HCT116 (cell line): ENCODE measurements at regions not wholly inside any gene's neighbourhood (a gene's known extent, or its start where the extent isn't known, plus 50 kb on each side); places are given as distances from the start of the nearest gene placed in this dataset.

ENCODE experiments used
- ATAC-seq: fragments of 200-7000 bp; cut with Tn5 transposase; 2 replicates; pipeline ENCODE4 v1.9.1; 2020; ENCODE audit warnings: mild to moderate bottlenecking, moderate library complexity
- BruUV-seq: library from RNA; stranded (reverse); fragments of 400-500 nt; replicated peaks from 2 replicates; lab custom pipeline; 2021; lab: Mats Ljungman, UMichigan
- CTCF ChIA-PET: fragments of 300-600 bp; sonication (Branson Sonifier 250); formaldehyde crosslinking; loops from one replicate; lab custom pipeline; 2021; ENCODE audit warnings: antibody characterized with exemption; lab: Charles Lee
- POLR2A ChIA-PET: fragments of 300-600, 350-600 bp; sonication (Branson Sonifier 250); formaldehyde crosslinking; loops from one replicate; lab custom pipeline; 2021; ENCODE audit warnings: antibody characterized with exemption; lab: Charles Lee
- RAD21 ChIA-PET, 2 experiments: fragments of 300-600 bp; sonication (Branson Sonifier 250); formaldehyde crosslinking; loops; one replicate each; lab custom pipeline; 2023; ENCODE audit warnings: low total read pairs in 2 of 2; ENCODE audit not compliant: uncharacterized antibody in 2 of 2, unreplicated experiment in 2 of 2, low non-redundant PET in 1 of 2; lab: Charles Lee
- DNase-seq: peaks from one replicate; pipeline ENCODE4 v3.0.0-alpha.2; 2010; ENCODE audit warnings: low read depth, low spot score
- H2AFZ ChIP-seq: fragments of 200-600 bp; shearing (Covaris generic), sonication (generic); 2 replicates; pipeline ENCODE4 v1.6.1; 2017; ENCODE audit warnings: low read depth, mixed run types, mixed read lengths, antibody characterized with exemption, low read length; ENCODE audit not compliant: poor library complexity, severe bottlenecking
- H3K27ac ChIP-seq: 2 replicates; pipeline ENCODE4 v1.5.1; 2012; ENCODE audit warnings: low read depth, low read length
- H3K27me3 ChIP-seq: fragments of 200-600 bp; sonication (generic); 2 replicates; pipeline ENCODE4 v1.6.1; 2016; ENCODE audit warnings: mixed run types, low read length, mixed read lengths; ENCODE audit not compliant: insufficient read depth
- H3K36me3 ChIP-seq, 2 experiments: fragments of 200-500 bp in 1 of 2; fragments of 200-600 bp in 1 of 2; sonication (Bioruptor generic) in 1 of 2; sonication (generic) in 1 of 2; 2 replicates each; pipeline versions ENCODE4 v1.5.1 to v1.6.1; 2014 to 2016; ENCODE audit warnings: low read length in 2 of 2, inconsistent platforms in 1 of 2, mixed read lengths in 1 of 2, mixed run types in 1 of 2; ENCODE audit not compliant: insufficient read depth in 2 of 2, control insufficient read depth in 1 of 2
- H3K4me1 ChIP-seq, 2 experiments: fragments of 200-600 bp in 1 of 2; sonication (generic) in 1 of 2; 2 replicates each; pipeline versions ENCODE4 v1.5.1 to v1.6.1; 2012 to 2017; ENCODE audit warnings: low read length in 2 of 2, inconsistent platforms in 1 of 2, mild to moderate bottlenecking in 1 of 2, mixed read lengths in 1 of 2, mixed run types in 1 of 2, moderate library complexity in 1 of 2; ENCODE audit not compliant: insufficient read depth in 2 of 2, control insufficient read depth in 1 of 2
- H3K4me2 ChIP-seq: fragments of 200-600 bp; sonication (generic); 2 replicates; pipeline ENCODE4 v1.6.1; 2017; ENCODE audit warnings: mixed run types, low read length, mixed read lengths
- H3K4me3 ChIP-seq, 2 experiments: fragments of 200-600 bp in 1 of 2; sonication (generic) in 1 of 2; replicated peaks in 1 of 2; 2 replicates each; pipeline ENCODE4 v1.5.1; 2011 to 2016; ENCODE audit warnings: low read length in 2 of 2, control low read depth in 1 of 2, low read depth in 1 of 2, mild to moderate bottlenecking in 1 of 2, mixed read lengths in 1 of 2, mixed run types in 1 of 2
- H3K79me2 ChIP-seq: fragments of 200-600 bp; sonication (generic); 2 replicates; pipeline ENCODE4 v1.6.1; 2017; ENCODE audit warnings: mild to moderate bottlenecking, mixed run types, low read length, moderate library complexity, mixed read lengths; ENCODE audit not compliant: insufficient read depth
- H3K9ac ChIP-seq: fragments of 200-600 bp; sonication (generic); 2 replicates; pipeline ENCODE4 v1.6.1; 2016; ENCODE audit warnings: low read length, mixed read lengths
- H3K9me2 ChIP-seq: fragments of 200-600 bp; sonication (generic), shearing (Covaris generic); 2 replicates; pipeline ENCODE4 v1.6.1; 2017; ENCODE audit warnings: mixed run types, mild to moderate bottlenecking, moderate library complexity; ENCODE audit not compliant: insufficient read depth
- H3K9me3 ChIP-seq, 2 experiments: fragments of 200-500 bp in 1 of 2; fragments of 200-600 bp in 1 of 2; sonication (Bioruptor generic) in 1 of 2; sonication (generic) in 1 of 2; 2 replicates each; pipeline ENCODE4 v1.6.1; 2014 to 2017; ENCODE audit warnings: low read length in 2 of 2, mixed read lengths in 2 of 2, inconsistent platforms in 1 of 2, low read depth in 1 of 2, mild to moderate bottlenecking in 1 of 2, mixed run types in 1 of 2, moderate library complexity in 1 of 2; ENCODE audit not compliant: control insufficient read depth in 1 of 2, insufficient read depth in 1 of 2
- H4K20me1 ChIP-seq: fragments of 200-600 bp; sonication (generic), shearing (Covaris generic); 2 replicates; pipeline ENCODE4 v1.6.1; 2017; ENCODE audit warnings: mixed run types, mild to moderate bottlenecking, moderate library complexity; ENCODE audit not compliant: insufficient read depth
- CTCF ChIP-seq, 3 experiments: fragments of 200-600 bp in 1 of 3; sonication (generic) in 1 of 3; IDR thresholded peaks in 2 of 3; conservative IDR thresholded peaks in 1 of 3; 2 replicates each; pipeline ENCODE4 v1.5.1; 2012 to 2017; ENCODE audit warnings: low read depth in 2 of 3, low read length in 2 of 3, antibody characterized with exemption in 1 of 3, borderline replicate concordance in 1 of 3, control low read depth in 1 of 3, mild to moderate bottlenecking in 1 of 3, mixed read lengths in 1 of 3, mixed run types in 1 of 3, moderate library complexity in 1 of 3; ENCODE audit not compliant: insufficient read depth in 1 of 3
- EZH2 ChIP-seq: fragments of 200-600 bp; sonication (generic); IDR thresholded peaks from 2 replicates; pipeline ENCODE4 v1.6.1; 2017; ENCODE audit warnings: antibody characterized with exemption, mixed run types
- EZH2phosphoT487 ChIP-seq: fragments of 200-600 bp; IDR thresholded peaks from 2 replicates; pipeline ENCODE4 v1.6.1; 2018; ENCODE audit warnings: antibody characterized with exemption, borderline replicate concordance
- POLR2A ChIP-seq: IDR thresholded peaks from 2 replicates; pipeline ENCODE4 v1.7.0; 2011; ENCODE audit warnings: borderline replicate concordance; ENCODE audit not compliant: insufficient read depth, insufficient read length; ENCODE audit errors: extremely low read depth
- POLR2AphosphoS5 ChIP-seq: IDR thresholded peaks from 2 replicates; pipeline ENCODE4 v1.6.1; 2011; ENCODE audit warnings: mild to moderate bottlenecking, low read depth, low read length, moderate library complexity
- RAD21 ChIP-seq: IDR thresholded peaks from 2 replicates; pipeline ENCODE4 v1.6.1; 2012; ENCODE audit warnings: low read depth, mild to moderate bottlenecking
- SRF ChIP-seq: IDR thresholded peaks from 2 replicates; pipeline ENCODE4 v1.6.1; 2012; ENCODE audit warnings: low read depth
- YY1 ChIP-seq: IDR thresholded peaks from 2 replicates; pipeline ENCODE4 v1.6.1; 2011; ENCODE audit warnings: low read length, low read depth, moderate library complexity, mild to moderate bottlenecking; ENCODE audit not compliant: insufficient replicate concordance; ENCODE audit errors: extremely low read depth
- ZNF274 ChIP-seq: fragments of 200-500 bp; sonication (Bioruptor generic); IDR thresholded peaks from 2 replicates; pipeline ENCODE4 v1.6.1; 2014; ENCODE audit warnings: mild to moderate bottlenecking, low read depth, low read length, inconsistent platforms
- intact Hi-C: fragments of 100-400 bp; cut with micrococcal nuclease; formaldehyde crosslinking; loops from 2 replicates; pipeline ENCODE4 v1.10.0; 2022
- TF ChIP-seq, protein P1 (sequence below): IDR thresholded peaks from 2 replicates; pipeline ENCODE4 v1.6.1; 2012
- TF ChIP-seq, protein P2 (sequence below): IDR thresholded peaks from 2 replicates; pipeline ENCODE4 v1.6.1; 2011; ENCODE audit warnings: mild to moderate bottlenecking, low read length, moderate library complexity; ENCODE audit not compliant: insufficient replicate concordance; ENCODE audit errors: extremely low read depth

DNA sequence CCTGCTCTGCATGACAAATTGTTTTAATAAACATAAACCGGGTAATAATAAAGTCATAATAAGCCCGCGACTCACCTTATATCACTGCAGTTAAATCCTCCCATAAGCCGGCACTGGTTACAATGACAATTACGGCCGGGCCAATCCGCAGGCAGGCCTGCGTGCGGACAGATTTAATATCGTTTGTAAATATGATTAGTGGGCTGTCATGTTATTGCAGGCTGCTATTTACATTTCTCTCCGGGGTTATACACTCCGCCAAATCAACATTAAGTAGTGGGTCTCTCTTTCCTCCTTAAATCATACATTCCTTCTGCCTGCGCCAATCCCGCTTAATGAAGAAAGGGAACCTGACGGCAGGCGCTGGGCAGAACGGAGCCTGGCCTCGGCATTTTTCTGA is 51.8 kb upstream of the LMO1 start:
- H2AFZ ChIP-seq = no peak overlapping the region
- no peaks in the 10 kb centered on the region for H3K36me3 ChIP-seq
- no peaks in the 10 kb centered on the region for H3K9me2 ChIP-seq
- intact Hi-C loops = no loop called here
- H3K4me1 ChIP-seq = no peaks in the 10 kb centered on the region
- no peak overlapping the region for H3K27ac ChIP-seq
- ATAC-seq (no peak), DNase-seq (no peak)
- H3K27me3 ChIP-seq = no peaks in the 10 kb centered on the region
- no peak overlapping the region for H3K4me2 ChIP-seq
- ChIA-PET RAD21 (no interaction called here), CTCF (no interaction called here), POLR2A (no interaction called here)
- no peak overlapping the region for H3K9ac ChIP-seq
- H3K79me2 ChIP-seq = no peaks in the 10 kb centered on the region
- no peak overlapping the region for H3K4me3 ChIP-seq
- no peaks in the 10 kb centered on the region for H3K9me3 ChIP-seq
- no peak for TF ChIP-seq CTCF (IDR thresholded peaks at IDR 0.05 in 2 of 3, conservative IDR thresholded peaks at IDR 0.05 in 1 of 3; ENCODE audit: borderline replicate concordance in 1 of 3, insufficient read depth in 1 of 3, low read depth in 2 of 3, low read length in 2 of 3)
- no peak for TF ChIP-seq EZH2phosphoT487
- TF ChIP-seq, protein P1, sequence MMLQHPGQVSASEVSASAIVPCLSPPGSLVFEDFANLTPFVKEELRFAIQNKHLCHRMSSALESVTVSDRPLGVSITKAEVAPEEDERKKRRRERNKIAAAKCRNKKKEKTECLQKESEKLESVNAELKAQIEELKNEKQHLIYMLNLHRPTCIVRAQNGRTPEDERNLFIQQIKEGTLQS = no peak
- TF ChIP-seq, protein P2, sequence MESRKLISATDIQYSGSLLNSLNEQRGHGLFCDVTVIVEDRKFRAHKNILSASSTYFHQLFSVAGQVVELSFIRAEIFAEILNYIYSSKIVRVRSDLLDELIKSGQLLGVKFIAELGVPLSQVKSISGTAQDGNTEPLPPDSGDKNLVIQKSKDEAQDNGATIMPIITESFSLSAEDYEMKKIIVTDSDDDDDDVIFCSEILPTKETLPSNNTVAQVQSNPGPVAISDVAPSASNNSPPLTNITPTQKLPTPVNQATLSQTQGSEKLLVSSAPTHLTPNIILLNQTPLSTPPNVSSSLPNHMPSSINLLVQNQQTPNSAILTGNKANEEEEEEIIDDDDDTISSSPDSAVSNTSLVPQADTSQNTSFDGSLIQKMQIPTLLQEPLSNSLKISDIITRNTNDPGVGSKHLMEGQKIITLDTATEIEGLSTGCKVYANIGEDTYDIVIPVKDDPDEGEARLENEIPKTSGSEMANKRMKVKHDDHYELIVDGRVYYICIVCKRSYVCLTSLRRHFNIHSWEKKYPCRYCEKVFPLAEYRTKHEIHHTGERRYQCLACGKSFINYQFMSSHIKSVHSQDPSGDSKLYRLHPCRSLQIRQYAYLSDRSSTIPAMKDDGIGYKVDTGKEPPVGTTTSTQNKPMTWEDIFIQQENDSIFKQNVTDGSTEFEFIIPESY = no peak
- no peak for TF ChIP-seq POLR2AphosphoS5
- no peak for TF ChIP-seq ZNF274
- no peak for TF ChIP-seq YY1
- no peak for TF ChIP-seq SRF
- no peak for TF ChIP-seq RAD21
- TF ChIP-seq POLR2A = no peak
- no peak for TF ChIP-seq EZH2
- H4K20me1 ChIP-seq = no peaks in the 10 kb centered on the region
- BruUV-seq = no TSS peak
